Body of pancreas (tissue), 4 donors: ENCODE measurements at regions not wholly inside any gene's neighbourhood (a gene's known extent, or its start where the extent isn't known, plus 50 kb on each side); places are given as distances from the start of the nearest gene placed in this dataset.
"Not testable (repeated sequence)": the region's sequence is repeated elsewhere in the genome, so short reads cannot be mapped to it uniquely, and the experiment has no call there.

Experiments used
- ATAC-seq: fragments of 150-250 bp; one replicate; pipeline ENCODE4 v1.9.1; 2016
- DNase-seq, 4 donors: peaks; one replicate each; pipeline ENCODE4 v3.0.0-alpha.2; 2019
- H3K27ac ChIP-seq, 4 donors: fragments of 200-600 bp; sonication (generic); 1 replicate in 3 of 4; 2 replicates in 1 of 4; pipeline versions ENCODE4 v1.5.1 to v1.6.1; 2016 to 2019; ENCODE audit warnings: mild to moderate bottlenecking in 1 of 4, mixed read lengths in 1 of 4, moderate library complexity in 1 of 4
- H3K27me3 ChIP-seq, 2 donors: fragments of 200-600 bp; sonication (generic); one replicate each; pipeline ENCODE4 v1.6.0; 2016; ENCODE audit warnings: mild to moderate bottlenecking in 1 of 2
- H3K36me3 ChIP-seq, 2 donors: fragments of 200-600 bp; sonication (generic); replicated peaks in 1 of 2; 2 replicates each; pipeline ENCODE4 v1.5.1; 2016; ENCODE audit warnings: low read depth in 2 of 2; ENCODE audit not compliant: insufficient read depth in 1 of 2
- H3K4me1 ChIP-seq: fragments of 200-600 bp; sonication (generic); one replicate; pipeline ENCODE4 v1.6.0; 2016
- H3K4me3 ChIP-seq, 2 donors: fragments of 200-600 bp; sonication (generic); 1 replicate in 1 of 2; 2 replicates in 1 of 2; pipeline ENCODE4 v1.5.1; 2016 to 2019
- H3K9me3 ChIP-seq, 3 donors: fragments of 200-600 bp; sonication (generic); 1 replicate in 2 of 3; 2 replicates in 1 of 3; pipeline ENCODE4 v1.5.1; 2016
- POLR2A ChIP-seq, 3 donors: fragments of 450-650 bp; IDR thresholded peaks; one replicate each; pipeline ENCODE4 v1.6.1; 2016; ENCODE audit warnings: antibody characterized with exemption in 3 of 3, mild to moderate bottlenecking in 2 of 3
- WGBS, 2 donors: methylation state at CpG; one replicate each; pipeline ENCODE4 v1.1.5; 2017; 5-methylcytosine and 5-hydroxymethylcytosine counted together
- intact Hi-C: fragments of 100-400 bp; cut with DNase I; formaldehyde crosslinking; loops from one replicate; pipeline ENCODE4 v1.15.1; 2023
- TF ChIP-seq, protein P1 (sequence below), 7 experiments: fragments of 450-650 bp in 4 of 7; fragments of 200-600 bp in 3 of 7; sonication (generic) in 3 of 7; IDR thresholded peaks; one replicate each; pipeline ENCODE4 v1.5.1; 2016 to 2019; ENCODE audit warnings: antibody characterized with exemption in 7 of 7

DNA sequence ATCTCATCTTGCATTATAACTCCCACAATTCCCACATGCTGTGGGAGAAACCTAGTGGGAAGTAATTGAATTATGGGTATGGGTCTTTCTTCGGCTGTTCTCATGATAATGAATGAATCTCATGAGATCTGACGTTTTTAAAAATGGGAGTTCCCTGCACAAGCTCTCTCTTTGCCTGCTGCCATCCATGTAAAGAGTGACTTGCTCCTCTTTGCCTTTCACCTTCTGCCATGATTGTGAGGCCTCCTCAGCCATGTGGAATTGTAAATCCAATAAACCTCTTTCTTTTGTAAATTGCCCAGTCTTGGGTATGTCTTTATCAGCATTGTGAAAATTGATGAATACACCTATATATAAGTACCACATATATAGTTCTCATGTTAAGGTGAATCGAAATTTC lies 961.7 kb upstream of the COX7C start:
- no peak for TF ChIP-seq POLR2A (IDR thresholded peaks at IDR 0.05)
- TF ChIP-seq, protein P1, sequence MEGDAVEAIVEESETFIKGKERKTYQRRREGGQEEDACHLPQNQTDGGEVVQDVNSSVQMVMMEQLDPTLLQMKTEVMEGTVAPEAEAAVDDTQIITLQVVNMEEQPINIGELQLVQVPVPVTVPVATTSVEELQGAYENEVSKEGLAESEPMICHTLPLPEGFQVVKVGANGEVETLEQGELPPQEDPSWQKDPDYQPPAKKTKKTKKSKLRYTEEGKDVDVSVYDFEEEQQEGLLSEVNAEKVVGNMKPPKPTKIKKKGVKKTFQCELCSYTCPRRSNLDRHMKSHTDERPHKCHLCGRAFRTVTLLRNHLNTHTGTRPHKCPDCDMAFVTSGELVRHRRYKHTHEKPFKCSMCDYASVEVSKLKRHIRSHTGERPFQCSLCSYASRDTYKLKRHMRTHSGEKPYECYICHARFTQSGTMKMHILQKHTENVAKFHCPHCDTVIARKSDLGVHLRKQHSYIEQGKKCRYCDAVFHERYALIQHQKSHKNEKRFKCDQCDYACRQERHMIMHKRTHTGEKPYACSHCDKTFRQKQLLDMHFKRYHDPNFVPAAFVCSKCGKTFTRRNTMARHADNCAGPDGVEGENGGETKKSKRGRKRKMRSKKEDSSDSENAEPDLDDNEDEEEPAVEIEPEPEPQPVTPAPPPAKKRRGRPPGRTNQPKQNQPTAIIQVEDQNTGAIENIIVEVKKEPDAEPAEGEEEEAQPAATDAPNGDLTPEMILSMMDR (IDR thresholded peaks at IDR 0.05): no peak
- ATAC-seq: no peak
- no peak for DNase-seq
- no peaks in the 10 kb centered on the region for H3K4me1 ChIP-seq
- H3K27ac ChIP-seq: no peak overlapping the region
- H3K4me3 ChIP-seq: no peak overlapping the region
- 42 to 54% methylated on average over 3 of the region's 3 CpGs for WGBS, 2 donors
- H3K36me3 ChIP-seq: no peaks in the 10 kb centered on the region
- H3K9me3 ChIP-seq: no peaks in the 10 kb centered on the region
- no peaks in the 10 kb centered on the region for H3K27me3 ChIP-seq
- intact Hi-C loops: no loop called here

DNA sequence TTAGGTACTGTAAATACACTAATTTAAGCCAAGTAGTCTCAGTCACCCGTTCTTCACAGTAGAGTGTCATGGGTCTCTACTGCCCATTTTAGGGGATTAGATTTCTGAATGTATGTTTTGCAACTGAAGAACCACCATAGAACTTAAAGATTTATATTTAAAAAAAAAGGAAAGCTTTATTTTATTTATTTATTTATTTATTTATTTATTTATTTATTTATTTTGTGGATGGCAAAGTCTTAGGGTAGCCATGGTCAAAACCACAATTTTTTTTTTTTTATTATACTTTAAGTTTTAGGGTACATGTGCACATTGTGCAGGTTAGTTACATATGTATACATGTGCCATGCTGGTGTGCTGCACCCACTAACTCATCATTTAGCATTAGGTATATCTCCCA lies 960.4 kb upstream of the COX7C start:
- ATAC-seq, H3K4me1 ChIP-seq, intact Hi-C loops, H3K27ac ChIP-seq, H3K9me3 ChIP-seq, H3K27me3 ChIP-seq, H3K4me3 ChIP-seq, H3K36me3 ChIP-seq, DNase-seq: not testable (repeated sequence)
- 71 to 76% methylated on average over 1 of the region's 1 CpG for WGBS, 2 donors

DNA sequence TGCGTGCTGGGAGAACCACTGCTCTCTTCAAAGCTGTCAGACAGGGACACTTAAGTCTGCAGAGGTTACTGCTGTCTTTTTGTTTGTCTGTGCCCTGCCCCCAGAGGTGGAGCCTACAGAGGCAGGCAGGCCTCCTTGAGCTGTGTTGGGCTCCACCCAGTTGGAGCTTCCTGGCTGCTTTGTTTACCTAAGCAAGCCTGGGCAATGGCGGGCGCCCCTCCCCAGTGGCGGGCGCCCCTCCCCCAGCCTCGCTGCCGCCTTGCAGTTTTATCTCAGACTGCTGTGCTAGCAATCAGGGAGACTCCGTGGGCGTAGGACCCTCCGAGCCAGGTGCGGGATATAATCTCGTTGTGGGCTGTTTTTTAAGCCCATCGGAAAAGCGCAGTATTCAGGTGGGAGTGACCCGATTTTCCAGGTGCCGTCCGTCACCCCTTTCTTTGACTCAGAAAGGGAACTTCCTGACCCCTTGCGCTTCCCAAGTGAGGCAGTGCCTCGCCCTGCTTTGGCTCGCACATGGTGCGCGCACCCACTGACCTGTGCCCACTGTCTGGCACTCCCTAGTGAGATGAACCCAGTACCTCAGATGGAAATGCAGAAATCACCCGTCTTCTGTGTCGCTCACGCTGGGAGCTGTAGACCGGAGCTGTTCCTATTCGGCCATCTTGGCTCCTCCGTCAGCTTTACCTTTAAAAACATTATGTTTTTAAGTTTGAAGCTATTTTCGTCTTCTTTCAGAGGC lies 954.6 kb upstream of the COX7C start:
- H3K4me3 ChIP-seq, intact Hi-C loops: not testable (repeated sequence)

GRCh38 chr5:85663708-85664031 lies 954.1 kb upstream of the COX7C start:
- Histone ChIP-seq H3K4me1 (no peaks in the 10 kb centered on the region), H3K36me3 (no peaks in the 10 kb centered on the region), H3K9me3 (no peaks in the 10 kb centered on the region), H3K4me3 (no peak overlapping the region), H3K27me3 (no peaks in the 10 kb centered on the region), H3K27ac (no peak overlapping the region)
- 48 to 52% methylated on average over 2 of the region's 2 CpGs for WGBS, 2 donors
- TF ChIP-seq, protein P1 (IDR thresholded peaks at IDR 0.05): no peak
- TF ChIP-seq POLR2A (IDR thresholded peaks at IDR 0.05): no peak
- intact Hi-C loops: no loop called here
- DNase-seq (no peak), ATAC-seq (no peak)

More for the DNA sequence above, 954.6 kb upstream of the COX7C start:
- H3K27me3 ChIP-seq, H3K4me1 ChIP-seq, H3K27ac ChIP-seq, H3K9me3 ChIP-seq, DNase-seq, H3K36me3 ChIP-seq, ATAC-seq: not testable (repeated sequence)
- 84 to 88% methylated on average over 16 to 22 of the region's 29 CpGs for whole genome bisulfite sequencing, 2 donors

DNA sequence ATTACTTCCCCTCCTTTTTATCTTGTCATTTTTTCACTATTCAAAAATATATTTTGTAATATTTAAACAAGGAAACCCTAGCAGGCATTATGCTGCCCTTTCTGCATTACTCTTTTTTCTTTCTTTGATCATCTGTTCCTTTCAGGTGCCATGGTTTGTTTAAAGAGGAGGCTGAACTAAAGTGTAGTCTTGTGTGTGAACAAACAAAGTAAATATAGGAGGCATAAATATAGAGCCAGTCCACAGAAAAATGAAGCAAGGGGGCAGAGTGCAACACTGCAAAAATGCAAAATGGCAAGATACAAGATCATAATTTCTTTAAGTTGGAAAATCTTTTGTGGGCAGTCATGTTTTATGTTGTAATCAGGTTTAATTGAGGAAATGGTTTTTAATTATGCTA lies 947.3 kb upstream of the COX7C start:
- Histone ChIP-seq H3K27me3 (no peaks in the 10 kb centered on the region), H3K9me3 (no peaks in the 10 kb centered on the region), H3K27ac (no peak overlapping the region), H3K36me3 (no peaks in the 10 kb centered on the region), H3K4me3 (no peak overlapping the region), H3K4me1 (no peaks in the 10 kb centered on the region)
- ATAC-seq (no peak), DNase-seq (no peak)
- TF ChIP-seq POLR2A (IDR thresholded peaks at IDR 0.05): no peak
- TF ChIP-seq, protein P1 (IDR thresholded peaks at IDR 0.05): no peak
- intact Hi-C loops: no loop called here
